SK-MEL-5 (cell line): ENCODE measurements at regions not wholly inside any gene's neighbourhood (a gene's known extent, or its start where the extent isn't known, plus 50 kb on each side); places are given as distances from the start of the nearest gene placed in this dataset.
A peak's percentile ranks its signal among the peaks of the same experiment; 100 is the strongest.
"Not testable (repeated sequence)": the region's sequence is repeated elsewhere in the genome, so short reads cannot be mapped to it uniquely, and the experiment has no call there.

Experiments
- DNase-seq: peaks from one replicate; pipeline ENCODE4 v3.0.0-alpha.2; 2016; ENCODE audit warnings: low read depth, low spot score
- in situ Hi-C: cut with HindIII; loops from 2 replicates; pipeline ENCODE4 v1.10.0; 2016; ENCODE audit warnings: low sequenced_read_pairs, high pct_unique_total_duplicates, low pct_unique_long_range_greater_than_20kb

GRCh38 chr3:20997183-20997582 lies 753.8 kb downstream of the ZNF385D start:
- in situ Hi-C loops, result no loop called here

GRCh38 chr3:20990896-20991295 lies 760.1 kb downstream of the ZNF385D start:
- no peak for DNase-seq
- in situ Hi-C loops, result no loop called here

More at GRCh38 chr3:20997183-20997582, 753.8 kb downstream of the ZNF385D start:
- no peak for DNase-seq

GRCh38 chr3:20989653-20990052 lies 761.4 kb downstream of the ZNF385D start:
- in situ Hi-C loops, result not testable (repeated sequence)

GRCh38 chr3:20984594-20985205 lies 766.3 kb downstream of the ZNF385D start:
- in situ Hi-C loops, result no loop called here

More at GRCh38 chr3:20989653-20990052, 761.4 kb downstream of the ZNF385D start:
- DNase-seq, result not testable (repeated sequence)

GRCh38 chr3:20975188-20975651 lies 775.8 kb downstream of the ZNF385D start:
- in situ Hi-C loops, result no loop called here
- no peak for DNase-seq

More at GRCh38 chr3:20984594-20985205, 766.3 kb downstream of the ZNF385D start:
- DNase-seq, result no peak

- in situ Hi-C loops, result no loop called here
- no peak for DNase-seq
These were observed 776.6 kb downstream of the ZNF385D start for GRCh38 chr3:20974396-20974795.

GRCh38 chr3:20970807-20971206 lies 780.2 kb downstream of the ZNF385D start:
- DNase-seq, in situ Hi-C loops: not testable (repeated sequence)

GRCh38 chr3:20967485-20967884 lies 781.5 kb upstream of the SGO1 start:
- DNase-seq, in situ Hi-C loops: not testable (repeated sequence)

- DNase-seq, result no peak
- in situ Hi-C loops, result no loop called here
These were observed 772.2 kb upstream of the SGO1 start for GRCh38 chr3:20958161-20958560.

- DNase-seq, result no peak
- in situ Hi-C loops, result no loop called here
These were observed 759.9 kb upstream of the SGO1 start for GRCh38 chr3:20945892-20946291.

- DNase-seq, result no peak
- in situ Hi-C loops, result no loop called here
These were observed 749.8 kb upstream of the SGO1 start for GRCh38 chr3:20935791-20936190.

GRCh38 chr3:20931834-20932233 lies 745.8 kb upstream of the SGO1 start:
- no peak for DNase-seq
- in situ Hi-C loops, result no loop called here

- in situ Hi-C loops, result no loop called here
- peak; percentile 73 for DNase-seq
These were observed 744.0 kb upstream of the SGO1 start for GRCh38 chr3:20930034-20930433.

- in situ Hi-C loops, result no loop called here
- peak; percentile 80 for DNase-seq
These were observed 738.8 kb upstream of the SGO1 start for GRCh38 chr3:20924646-20925385.

- in situ Hi-C loops, DNase-seq: not testable (repeated sequence)
These were observed 735.1 kb upstream of the SGO1 start for GRCh38 chr3:20921112-20921511.

- DNase-seq, result no peak
- in situ Hi-C loops, result no loop called here
These were observed 731.1 kb upstream of the SGO1 start for GRCh38 chr3:20916951-20917606.

- in situ Hi-C loops, result no loop called here
These were observed 728.3 kb upstream of the SGO1 start for GRCh38 chr3:20914310-20914709.

GRCh38 chr3:20912406-20912805 lies 726.4 kb upstream of the SGO1 start:
- in situ Hi-C loops, result no loop called here
- no peak for DNase-seq

More at GRCh38 chr3:20914310-20914709, 728.3 kb upstream of the SGO1 start:
- no peak for DNase-seq
